HEK293 (cell line): ENCODE measurements at regions not wholly inside any gene's neighbourhood (a gene's known extent, or its start where the extent isn't known, plus 50 kb on each side); places are given as distances from the start of the nearest gene placed in this dataset.

Experiments used
- BCL11A ChIP-seq: fragments of 450-650 bp; formaldehyde crosslinking; IDR thresholded peaks from 2 replicates; pipeline ENCODE4 v1.5.1; 2016; ENCODE audit warnings: low read depth, missing biosample characterization, missing genetic modification characterization
- CTCF ChIP-seq: fragments of 450-650 bp; formaldehyde crosslinking; IDR thresholded peaks from 2 replicates; pipeline ENCODE4 v1.5.1; 2016; ENCODE audit warnings: missing biosample characterization, missing genetic modification characterization
- REST ChIP-seq: fragments of 450-650 bp; formaldehyde crosslinking; IDR thresholded peaks from 2 replicates; pipeline ENCODE4 v1.5.1; 2016; ENCODE audit warnings: missing biosample characterization, missing genetic modification characterization
- TCF7L2 ChIP-seq: IDR thresholded peaks from 2 replicates; pipeline ENCODE4 v1.6.1; 2011; ENCODE audit warnings: low read depth, mild to moderate bottlenecking, inconsistent platforms, low read length, moderate library complexity, borderline replicate concordance
- YY1 ChIP-seq: fragments of 450-650 bp; formaldehyde crosslinking; IDR thresholded peaks from 2 replicates; pipeline ENCODE4 v1.5.1; 2018; ENCODE audit warnings: missing biosample characterization, missing genetic modification characterization
- ZFP69B ChIP-seq: fragments of 450-650 bp; formaldehyde crosslinking; IDR thresholded peaks from 2 replicates; pipeline ENCODE4 v1.5.1; 2016; ENCODE audit warnings: missing biosample characterization, missing genetic modification characterization
- ZNF132 ChIP-seq: fragments of 450-650 bp; formaldehyde crosslinking; IDR thresholded peaks from 2 replicates; pipeline ENCODE4 v1.5.1; 2017; ENCODE audit warnings: missing biosample characterization, missing genetic modification characterization, borderline replicate concordance
- ZNF248 ChIP-seq: fragments of 450-650 bp; formaldehyde crosslinking; IDR thresholded peaks from 2 replicates; pipeline ENCODE4 v1.5.1; 2017; ENCODE audit warnings: missing biosample characterization, missing genetic modification characterization

- TF ChIP-seq BCL11A (tag by site-specific recombination) (no peak), CTCF (tag by site-specific recombination) (no peak), ZFP69B (tag by site-specific recombination) (no peak), YY1 (tag by site-specific recombination) (no peak), REST (tag by site-specific recombination) (no peak), TCF7L2 (no peak), ZNF248 (tag by site-specific recombination) (no peak), ZNF132 (tag by site-specific recombination) (no peak)
Observed at GRCh38 chr2:10215393-10215935, 87.2 kb upstream of the HPCAL1 start.
